ENCODE measurements at regions not wholly inside any gene's neighbourhood (a gene's known extent, or its start where the extent isn't known, plus 50 kb on each side); places are given as distances from the start of the nearest gene placed in this dataset.
"Not testable (repeated sequence)": the region's sequence is repeated elsewhere in the genome, so short reads cannot be mapped to it uniquely, and the experiment has no call there.

- no peak for DNase-seq
Measured at GRCh38 chr2:35787302-35788031, 568.1 kb upstream of the CRIM1 start.

GRCh38 chr2:35785564-35785963 lies 570.0 kb upstream of the CRIM1 start:
- no peak for DNase-seq

GRCh38 chr2:35784777-35785176 lies 570.8 kb upstream of the CRIM1 start:
- DNase-seq = no peak

GRCh38 chr2:35783723-35784122 lies 571.9 kb upstream of the CRIM1 start:
- no peak for DNase-seq

- no peak for DNase-seq
Measured at GRCh38 chr2:35741556-35741955, 614.0 kb upstream of the CRIM1 start.

GRCh38 chr2:35731674-35732073 lies 623.9 kb upstream of the CRIM1 start:
- no peak for DNase-seq

GRCh38 chr2:35714883-35715282 lies 640.7 kb upstream of the CRIM1 start:
- no peak for DNase-seq

- no peak for DNase-seq
Measured at GRCh38 chr2:35708411-35708923, 647.1 kb upstream of the CRIM1 start.

GRCh38 chr2:35688309-35688708 lies 667.3 kb upstream of the CRIM1 start:
- DNase-seq = no peak

GRCh38 chr2:35651688-35652323 lies 703.8 kb upstream of the CRIM1 start:
- DNase-seq = no peak

- no peak for DNase-seq
Measured at GRCh38 chr2:35614640-35615039, 740.9 kb upstream of the CRIM1 start.

- DNase-seq = no peak
Measured at GRCh38 chr2:35606394-35606793, 749.2 kb upstream of the CRIM1 start.

GRCh38 chr2:35598310-35598709 lies 757.3 kb upstream of the CRIM1 start:
- no peak for DNase-seq

GRCh38 chr2:35591886-35592285 lies 763.7 kb upstream of the CRIM1 start:
- DNase-seq = no peak

- no peak for DNase-seq
Measured at GRCh38 chr2:35585972-35586371, 769.6 kb upstream of the CRIM1 start.

- DNase-seq = no peak
Measured at GRCh38 chr2:35582637-35583036, 772.9 kb upstream of the CRIM1 start.

- no peak for DNase-seq
Measured at GRCh38 chr2:35580956-35581355, 774.6 kb upstream of the CRIM1 start.

- DNase-seq = not testable (repeated sequence)
Measured at GRCh38 chr2:35568574-35568973, 787.0 kb upstream of the CRIM1 start.

GRCh38 chr2:35562488-35562887 lies 793.1 kb upstream of the CRIM1 start:
- DNase-seq = no peak

- no peak for DNase-seq
Measured at GRCh38 chr2:35548171-35548570, 807.4 kb upstream of the CRIM1 start.

- DNase-seq = no peak
Measured at GRCh38 chr2:35545301-35545700, 810.3 kb upstream of the CRIM1 start.

- no peak for DNase-seq
Measured at GRCh38 chr2:35538796-35539195, 816.8 kb upstream of the CRIM1 start.

- DNase-seq = no peak
Measured at GRCh38 chr2:35530615-35531135, 824.9 kb upstream of the CRIM1 start.

GRCh38 chr2:35526741-35527140 lies 828.8 kb upstream of the CRIM1 start:
- DNase-seq = no peak
